HTR-8/SVneo (cell line): ENCODE measurements at regions not wholly inside any gene's neighbourhood (a gene's known extent, or its start where the extent isn't known, plus 50 kb on each side); places are given as distances from the start of the nearest gene placed in this dataset.
"Not testable (repeated sequence)": the region's sequence is repeated elsewhere in the genome, so short reads cannot be mapped to it uniquely, and the experiment has no call there.

Source experiments
- DNase-seq: peaks from one replicate; pipeline ENCODE4 v3.0.0; 2011; ENCODE audit warnings: low spot score, mixed read lengths; ENCODE audit not compliant: insufficient read length
- FAIRE-seq: peaks from 2 replicates; lab custom pipeline; 2011; peaks lifted over from hg19 to GRCh38; lab: Jason Lieb, UNC

- no peak for FAIRE-seq
- DNase-seq: no peak
Observed at GRCh38 chr20:5492937-5493336, 117.9 kb downstream of the GPCPD1 start.

GRCh38 chr20:5491455-5491854 is 119.4 kb downstream of the GPCPD1 start:
- FAIRE-seq: peak; percentile 40

GRCh38 chr20:5489601-5490000 is 121.2 kb downstream of the GPCPD1 start:
- DNase-seq (no peak), FAIRE-seq (no peak)

More at GRCh38 chr20:5491455-5491854, 119.4 kb downstream of the GPCPD1 start:
- no peak for DNase-seq

GRCh38 chr20:5488823-5489222 is 122.0 kb downstream of the GPCPD1 start:
- FAIRE-seq (no peak), DNase-seq (no peak)

GRCh38 chr20:5486377-5487054 is 124.3 kb downstream of the GPCPD1 start:
- DNase-seq: no peak
- FAIRE-seq: no peak

- FAIRE-seq (no peak), DNase-seq (no peak)
Observed at GRCh38 chr20:5484926-5485325, 125.9 kb downstream of the GPCPD1 start.

- FAIRE-seq: no peak
- no peak for DNase-seq
Observed at GRCh38 chr20:5484346-5484745, 126.5 kb downstream of the GPCPD1 start.

- DNase-seq (no peak), FAIRE-seq (no peak)
Observed at GRCh38 chr20:5482791-5483190, 128.0 kb downstream of the GPCPD1 start.

- FAIRE-seq: no peak
Observed at GRCh38 chr20:5481872-5482271, 128.9 kb downstream of the GPCPD1 start.

GRCh38 chr20:5480824-5481600 is 129.8 kb downstream of the GPCPD1 start:
- DNase-seq: no peak
- FAIRE-seq: no peak

More at GRCh38 chr20:5481872-5482271, 128.9 kb downstream of the GPCPD1 start:
- DNase-seq: no peak

- FAIRE-seq: no peak
Observed at GRCh38 chr20:5474646-5475550, 135.9 kb downstream of the GPCPD1 start.

GRCh38 chr20:5471866-5472265 is 138.9 kb downstream of the GPCPD1 start:
- not testable (repeated sequence) for FAIRE-seq, DNase-seq

More at GRCh38 chr20:5474646-5475550, 135.9 kb downstream of the GPCPD1 start:
- DNase-seq: no peak

GRCh38 chr20:5471368-5471767 is 139.4 kb downstream of the GPCPD1 start:
- FAIRE-seq: no peak
- DNase-seq: no peak

- FAIRE-seq (no peak), DNase-seq (no peak)
Observed at GRCh38 chr20:5470943-5471342, 139.9 kb downstream of the GPCPD1 start.

GRCh38 chr20:5470458-5470857 is 140.3 kb downstream of the GPCPD1 start:
- FAIRE-seq: no peak
- no peak for DNase-seq

GRCh38 chr20:5469111-5469510 is 141.7 kb downstream of the GPCPD1 start:
- no peak for FAIRE-seq
- no peak for DNase-seq

- FAIRE-seq (no peak), DNase-seq (no peak)
Observed at GRCh38 chr20:5467086-5467485, 143.7 kb downstream of the GPCPD1 start.

- FAIRE-seq (no peak), DNase-seq (no peak)
Observed at GRCh38 chr20:5465604-5465927, 145.2 kb downstream of the GPCPD1 start.

GRCh38 chr20:5464901-5465603 is 145.8 kb downstream of the GPCPD1 start:
- DNase-seq (no peak), FAIRE-seq (no peak)
